Nucleus accumbens (tissue), 56 donors: ENCODE measurements at regions not wholly inside any gene's neighbourhood (a gene's known extent, or its start where the extent isn't known, plus 50 kb on each side); places are given as distances from the start of the nearest gene placed in this dataset.
"Not testable (repeated sequence)": the region's sequence is repeated elsewhere in the genome, so short reads cannot be mapped to it uniquely, and the experiment has no call there.

Experiments used
- DNase-seq, 56 donors: peaks; one replicate each; lab custom pipeline; 2025; lab: John Stamatoyannopoulos, UW

GRCh38 chr17:71522383-71522782, 598.4 kb upstream of the SOX9 start:
- DNase-seq, result no peak

GRCh38 chr17:71527311-71527710, 593.5 kb upstream of the SOX9 start:
- no peak for DNase-seq

- DNase-seq, result no peak
Measured at GRCh38 chr17:71528210-71528609, 592.6 kb upstream of the SOX9 start.

- no peak for DNase-seq
Measured at GRCh38 chr17:71530248-71530647, 590.6 kb upstream of the SOX9 start.

GRCh38 chr17:71535321-71535720, 585.5 kb upstream of the SOX9 start:
- no peak for DNase-seq

- no peak for DNase-seq
Measured at GRCh38 chr17:71546419-71546818, 574.4 kb upstream of the SOX9 start.

GRCh38 chr17:71547904-71548303, 572.9 kb upstream of the SOX9 start:
- DNase-seq, result no peak

GRCh38 chr17:71548540-71549190, 572.2 kb upstream of the SOX9 start:
- DNase-seq, result no peak

GRCh38 chr17:71550675-71551074, 570.1 kb upstream of the SOX9 start:
- DNase-seq, result no peak

- DNase-seq, result no peak
Measured at GRCh38 chr17:71553381-71553780, 567.4 kb upstream of the SOX9 start.

GRCh38 chr17:71558901-71559300, 561.9 kb upstream of the SOX9 start:
- no peak for DNase-seq

GRCh38 chr17:71572343-71572742, 548.5 kb upstream of the SOX9 start:
- no peak for DNase-seq

- no peak for DNase-seq
Measured at GRCh38 chr17:71578446-71578845, 542.4 kb upstream of the SOX9 start.

- DNase-seq, result no peak
Measured at GRCh38 chr17:71580220-71580619, 540.6 kb upstream of the SOX9 start.

GRCh38 chr17:71585540-71585939, 535.3 kb upstream of the SOX9 start:
- no peak for DNase-seq

- no peak for DNase-seq
Measured at GRCh38 chr17:71592431-71592830, 528.4 kb upstream of the SOX9 start.

GRCh38 chr17:71593078-71593477, 527.7 kb upstream of the SOX9 start:
- DNase-seq, result no peak

- not testable (repeated sequence) for DNase-seq
Measured at GRCh38 chr17:71599583-71599982, 521.2 kb upstream of the SOX9 start.

GRCh38 chr17:71600137-71600789, 520.6 kb upstream of the SOX9 start:
- DNase-seq, result no peak

GRCh38 chr17:71601894-71602504, 518.8 kb upstream of the SOX9 start:
- DNase-seq, result no peak

- no peak for DNase-seq
Measured at GRCh38 chr17:71613996-71614395, 506.8 kb upstream of the SOX9 start.

- DNase-seq, result no peak
Measured at GRCh38 chr17:71615820-71616219, 505.0 kb upstream of the SOX9 start.
